HepG2 (cell line): ENCODE measurements at regions not wholly inside any gene's neighbourhood (a gene's known extent, or its start where the extent isn't known, plus 50 kb on each side); places are given as distances from the start of the nearest gene placed in this dataset.

Experiments used
- ATAC-seq: fragments of 200-7000 bp; cut with Tn5 transposase; 3 replicates; pipeline ENCODE4 v1.9.1; 2020; ENCODE audit warnings: mild to moderate bottlenecking, moderate library complexity
- BruUV-seq: library from RNA; stranded (reverse); fragments of 400-500 nt; replicated peaks from 2 replicates; lab custom pipeline; 2021; lab: Mats Ljungman, UMichigan
- CTCF ChIA-PET: fragments of 300-600 bp; formaldehyde crosslinking; extraction: SDS; loops from one replicate; lab custom pipeline; 2021; ENCODE audit warnings: low total read pairs, inconsistent platforms, low intra/inter-chr PET ratio; lab: Yijun Ruan, JAX
- POLR2A ChIA-PET: fragments of 350-600 bp; sonication (Branson Sonifier 250); formaldehyde crosslinking; loops from one replicate; lab custom pipeline; 2020; ENCODE audit warnings: antibody characterized with exemption, inconsistent platforms; lab: Yijun Ruan, JAX
- DNase-seq: peaks from one replicate; pipeline ENCODE4 v3.0.0-alpha.2; 2015; ENCODE audit warnings: low spot score
- FAIRE-seq: peaks from 3 replicates; lab custom pipeline; 2011; peaks lifted over from hg19 to GRCh38; lab: Jason Lieb, UNC
- H2AFZ ChIP-seq: one replicate; pipeline ENCODE4 v1.6.1; 2011; ENCODE audit warnings: low read length, inconsistent platforms
- H3K27ac ChIP-seq: fragments of 300-600 bp; 3 replicates; pipeline ENCODE4 v1.8.0; 2011; ENCODE audit warnings: mixed run types, mild to moderate bottlenecking, mixed read lengths, low read length, inconsistent platforms; ENCODE audit not compliant: insufficient read depth; ENCODE audit errors: extremely low read length
- H3K27me3 ChIP-seq, 2 experiments: fragments of 200-600 bp in 1 of 2; 2 replicates in 1 of 2; 3 replicates in 1 of 2; pipeline versions ENCODE4 v1.6.0 to v1.8.0; 2011; ENCODE audit warnings: low read length in 2 of 2, mild to moderate bottlenecking in 2 of 2, moderate library complexity in 2 of 2, inconsistent platforms in 1 of 2; ENCODE audit not compliant: insufficient read depth in 2 of 2, control insufficient read depth in 1 of 2
- H3K36me3 ChIP-seq, 2 experiments: fragments of 200-600 bp in 1 of 2; replicated peaks in 1 of 2; 2 replicates in 1 of 2; 3 replicates in 1 of 2; pipeline versions ENCODE4 v1.5.1 to v1.8.0; 2011; ENCODE audit warnings: low read length in 2 of 2, inconsistent platforms in 1 of 2; ENCODE audit not compliant: insufficient read depth in 2 of 2, control insufficient read depth in 1 of 2
- H3K4me1 ChIP-seq: 2 replicates; pipeline ENCODE4 v1.5.1; 2012; ENCODE audit warnings: low read length, inconsistent platforms; ENCODE audit not compliant: insufficient read depth
- H3K4me2 ChIP-seq: 2 replicates; pipeline ENCODE4 v1.6.0; 2011; ENCODE audit warnings: low read depth, low read length, inconsistent platforms
- H3K4me3 ChIP-seq, 3 experiments: fragments of 200-600 bp in 1 of 3; sonication (generic), shearing (Covaris generic) in 1 of 3; replicated peaks in 1 of 3; 2 replicates each; pipeline ENCODE4 v1.5.1; 2011 to 2016; ENCODE audit warnings: low read length in 3 of 3, inconsistent platforms in 2 of 3, low read depth in 2 of 3, mild to moderate bottlenecking in 2 of 3, control low read depth in 1 of 3, mixed read lengths in 1 of 3; ENCODE audit not compliant: insufficient read depth in 1 of 3
- H3K79me2 ChIP-seq: one replicate; pipeline ENCODE4 v1.6.1; 2011; ENCODE audit warnings: low read length, inconsistent platforms; ENCODE audit not compliant: insufficient read depth
- H3K9ac ChIP-seq: 2 replicates; pipeline ENCODE4 v1.6.0; 2011; ENCODE audit warnings: mild to moderate bottlenecking, low read depth, low read length, inconsistent platforms; ENCODE audit not compliant: insufficient read depth
- H3K9me3 ChIP-seq: 2 replicates; pipeline ENCODE4 v1.5.1; 2012; ENCODE audit warnings: mild to moderate bottlenecking, low read length
- H4K20me1 ChIP-seq: 2 replicates; pipeline ENCODE4 v1.6.0; 2011; ENCODE audit warnings: inconsistent platforms, mild to moderate bottlenecking, low read length, moderate library complexity; ENCODE audit not compliant: insufficient read depth
- CHD2 ChIP-seq: IDR thresholded peaks from 2 replicates; pipeline ENCODE4 v1.6.1; 2011; ENCODE audit warnings: low read depth, low read length, improper control_type of control experiment
- MED1 ChIP-seq: sonication (generic); formaldehyde crosslinking; IDR thresholded peaks from 2 replicates; pipeline ENCODE4 v1.4.0; 2020; ENCODE audit warnings: missing genetic modification reagents
- MZF1 ChIP-seq: sonication (generic); formaldehyde crosslinking; IDR thresholded peaks from 2 replicates; pipeline ENCODE4 v1.8.1; 2023; ENCODE audit warnings: mild to moderate bottlenecking, missing genetic modification reagents, borderline replicate concordance
- SRY ChIP-seq: sonication (generic); formaldehyde crosslinking; IDR thresholded peaks from 2 replicates; pipeline ENCODE4 v1.8.0; 2022; ENCODE audit warnings: mild to moderate bottlenecking, missing genetic modification reagents
- ZNF484 ChIP-seq: sonication (generic); formaldehyde crosslinking; IDR thresholded peaks from 2 replicates; pipeline ENCODE4 v1.5.1; 2020; ENCODE audit warnings: mild to moderate bottlenecking, low read depth, missing genetic modification reagents, borderline replicate concordance
- ZSCAN31 ChIP-seq: sonication (generic); formaldehyde crosslinking; IDR thresholded peaks from 2 replicates; pipeline ENCODE4 v1.5.0; 2020; ENCODE audit warnings: low read depth, mild to moderate bottlenecking, missing genetic modification reagents
- WGBS: methylation state at CpG from one replicate; pipeline ENCODE4 v1.1.6; 2017; ENCODE audit warnings: low lambda C conversion rate; 5-methylcytosine and 5-hydroxymethylcytosine counted together
- in situ Hi-C: cut with HindIII; loops from 2 replicates; pipeline ENCODE4 v1.10.0; 2017; ENCODE audit warnings: low pct_unique_long_range_greater_than_20kb; ENCODE audit not compliant: extremely low pct_ligation_motif_present
- intact Hi-C: fragments of 100-400 bp; cut with micrococcal nuclease; formaldehyde crosslinking; loops from one replicate; pipeline ENCODE4 v1.10.0; 2022; ENCODE audit not compliant: unreplicated experiment
- TF ChIP-seq, protein P1 (sequence below): sonication (generic); formaldehyde crosslinking; IDR thresholded peaks from 2 replicates; pipeline ENCODE4 v1.8.1; 2022; ENCODE audit warnings: mild to moderate bottlenecking, missing genetic modification reagents
- TF ChIP-seq, protein P2 (sequence below): sonication (generic); formaldehyde crosslinking; IDR thresholded peaks from 2 replicates; pipeline ENCODE4 v1.5.1; 2020; ENCODE audit warnings: mild to moderate bottlenecking, missing genetic modification reagents, moderate library complexity
- TF ChIP-seq, protein P3 (sequence below): sonication (generic); formaldehyde crosslinking; IDR thresholded peaks from 2 replicates; pipeline ENCODE4 v1.5.0; 2020; ENCODE audit warnings: mild to moderate bottlenecking, missing genetic modification reagents, borderline replicate concordance
- TF ChIP-seq, protein P4 (sequence below): sonication (generic); formaldehyde crosslinking; IDR thresholded peaks from 2 replicates; pipeline ENCODE4 v1.5.1; 2020; ENCODE audit warnings: mild to moderate bottlenecking, missing genetic modification reagents, moderate library complexity

DNA sequence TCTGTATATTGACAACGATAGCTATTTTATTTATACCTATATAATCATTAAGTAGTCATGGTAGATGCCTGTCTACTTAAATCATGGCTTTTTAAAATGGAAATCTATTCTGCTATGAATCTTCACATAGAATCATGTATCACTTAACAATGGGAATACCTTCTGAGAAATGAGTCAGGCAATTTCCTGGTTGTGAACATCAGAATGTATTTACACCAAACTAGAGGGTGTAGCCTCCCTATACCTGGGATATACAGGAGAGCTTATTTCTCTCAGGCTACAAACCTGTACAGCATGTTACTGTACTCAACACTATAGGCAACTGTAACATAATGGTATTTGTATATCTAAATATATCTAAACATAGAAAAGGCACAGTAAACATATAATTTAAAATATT is 502.3 kb downstream of the ZWINT start:
- TF ChIP-seq, protein P1, sequence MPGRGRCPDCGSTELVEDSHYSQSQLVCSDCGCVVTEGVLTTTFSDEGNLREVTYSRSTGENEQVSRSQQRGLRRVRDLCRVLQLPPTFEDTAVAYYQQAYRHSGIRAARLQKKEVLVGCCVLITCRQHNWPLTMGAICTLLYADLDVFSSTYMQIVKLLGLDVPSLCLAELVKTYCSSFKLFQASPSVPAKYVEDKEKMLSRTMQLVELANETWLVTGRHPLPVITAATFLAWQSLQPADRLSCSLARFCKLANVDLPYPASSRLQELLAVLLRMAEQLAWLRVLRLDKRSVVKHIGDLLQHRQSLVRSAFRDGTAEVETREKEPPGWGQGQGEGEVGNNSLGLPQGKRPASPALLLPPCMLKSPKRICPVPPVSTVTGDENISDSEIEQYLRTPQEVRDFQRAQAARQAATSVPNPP (CRISPR knock-in tag) = no peak
- TF ChIP-seq MED1 (CRISPR knock-in tag) (no peak), MZF1 (CRISPR knock-in tag) (no peak)
- CTCF ChIA-PET = no interaction called here
- POLR2A ChIA-PET = no interaction called here
- Histone ChIP-seq H3K4me2 (no peak overlapping the region), H3K4me3 (no peak overlapping the region), H3K27me3 (no peaks in the 10 kb centered on the region), H2AFZ (no peak overlapping the region), H3K9me3 (peaks cover 5% of the 10 kb centered on the region; the same call in 1 of the 2 replicates), H3K27ac (no peak overlapping the region), H3K36me3 (no peaks in the 10 kb centered on the region), H3K4me1 (no peaks in the 10 kb centered on the region), H3K9ac (no peak overlapping the region), H4K20me1 (no peaks in the 10 kb centered on the region), H3K79me2 (no peaks in the 10 kb centered on the region)
- FAIRE-seq = no peak
- intact Hi-C loops (no loop called here), in situ Hi-C loops (no loop called here)
- no peak for ATAC-seq
- WGBS = 3% methylated on average over 1 of the region's 1 CpG
- BruUV-seq = no TSS peak
- DNase-seq = no peak

DNA sequence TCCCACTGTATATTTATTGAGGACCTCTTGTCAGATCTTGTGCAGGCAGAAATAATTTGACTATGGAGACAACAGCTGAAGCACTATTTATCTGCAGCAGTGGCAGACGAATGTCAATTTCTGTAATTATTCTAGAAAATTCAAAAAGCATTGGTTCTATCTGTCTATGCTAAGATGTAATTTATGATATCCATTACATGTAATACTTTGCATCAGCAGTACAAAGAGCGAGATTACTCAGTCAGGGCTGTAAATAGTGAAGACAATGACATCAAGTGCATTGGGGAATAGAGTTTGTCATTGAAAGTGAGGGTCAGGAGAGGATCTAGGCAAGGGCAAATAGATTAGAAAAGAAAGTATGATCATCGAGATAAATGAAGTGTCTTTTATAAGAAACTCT is 508.2 kb downstream of the ZWINT start:
- Histone ChIP-seq H3K27ac (no peak overlapping the region), H3K4me1 (no peaks in the 10 kb centered on the region), H2AFZ (no peak overlapping the region), H3K79me2 (no peaks in the 10 kb centered on the region), H3K4me3 (no peak overlapping the region), H3K9ac (no peak overlapping the region), H4K20me1 (no peaks in the 10 kb centered on the region), H3K9me3 (no peaks in the 10 kb centered on the region), H3K27me3 (no peaks in the 10 kb centered on the region), H3K36me3 (no peaks in the 10 kb centered on the region), H3K4me2 (no peak overlapping the region)
- in situ Hi-C loops (no loop called here), intact Hi-C loops (no loop called here)
- FAIRE-seq (no peak), ATAC-seq (no peak), DNase-seq (no peak)
- CTCF ChIA-PET = no interaction called here
- POLR2A ChIA-PET = no interaction called here
- WGBS = 0% methylated on average over 3 of the region's 3 CpGs
- BruUV-seq = no TSS peak
- TF ChIP-seq, protein P2, sequence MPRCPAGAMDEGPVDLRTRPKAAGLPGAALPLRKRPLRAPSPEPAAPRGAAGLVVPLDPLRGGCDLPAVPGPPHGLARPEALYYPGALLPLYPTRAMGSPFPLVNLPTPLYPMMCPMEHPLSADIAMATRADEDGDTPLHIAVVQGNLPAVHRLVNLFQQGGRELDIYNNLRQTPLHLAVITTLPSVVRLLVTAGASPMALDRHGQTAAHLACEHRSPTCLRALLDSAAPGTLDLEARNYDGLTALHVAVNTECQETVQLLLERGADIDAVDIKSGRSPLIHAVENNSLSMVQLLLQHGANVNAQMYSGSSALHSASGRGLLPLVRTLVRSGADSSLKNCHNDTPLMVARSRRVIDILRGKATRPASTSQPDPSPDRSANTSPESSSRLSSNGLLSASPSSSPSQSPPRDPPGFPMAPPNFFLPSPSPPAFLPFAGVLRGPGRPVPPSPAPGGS (CRISPR knock-in tag) = no peak
- TF ChIP-seq, protein P3, sequence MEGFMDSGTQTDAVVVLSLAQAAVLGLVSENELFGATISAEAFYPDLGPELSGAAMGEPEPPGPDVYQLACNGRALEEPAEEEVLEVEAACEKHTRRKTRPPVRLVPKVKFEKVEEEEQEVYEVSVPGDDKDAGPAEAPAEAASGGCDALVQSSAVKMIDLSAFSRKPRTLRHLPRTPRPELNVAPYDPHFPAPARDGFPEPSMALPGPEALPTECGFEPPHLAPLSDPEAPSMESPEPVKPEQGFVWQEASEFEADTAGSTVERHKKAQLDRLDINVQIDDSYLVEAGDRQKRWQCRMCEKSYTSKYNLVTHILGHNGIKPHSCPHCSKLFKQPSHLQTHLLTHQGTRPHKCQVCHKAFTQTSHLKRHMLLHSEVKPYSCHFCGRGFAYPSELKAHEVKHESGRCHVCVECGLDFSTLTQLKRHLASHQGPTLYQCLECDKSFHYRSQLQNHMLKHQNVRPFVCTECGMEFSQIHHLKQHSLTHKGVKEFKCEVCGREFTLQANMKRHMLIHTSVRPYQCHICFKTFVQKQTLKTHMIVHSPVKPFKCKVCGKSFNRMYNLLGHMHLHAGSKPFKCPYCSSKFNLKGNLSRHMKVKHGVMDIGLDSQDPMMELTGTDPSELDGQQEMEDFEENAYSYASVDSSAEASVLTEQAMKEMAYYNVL (CRISPR knock-in tag) = no peak
- TF ChIP-seq ZNF484 (CRISPR knock-in tag) (no peak), ZSCAN31 (no peak), CHD2 (no peak), SRY (CRISPR knock-in tag) (no peak)
- TF ChIP-seq, protein P4, sequence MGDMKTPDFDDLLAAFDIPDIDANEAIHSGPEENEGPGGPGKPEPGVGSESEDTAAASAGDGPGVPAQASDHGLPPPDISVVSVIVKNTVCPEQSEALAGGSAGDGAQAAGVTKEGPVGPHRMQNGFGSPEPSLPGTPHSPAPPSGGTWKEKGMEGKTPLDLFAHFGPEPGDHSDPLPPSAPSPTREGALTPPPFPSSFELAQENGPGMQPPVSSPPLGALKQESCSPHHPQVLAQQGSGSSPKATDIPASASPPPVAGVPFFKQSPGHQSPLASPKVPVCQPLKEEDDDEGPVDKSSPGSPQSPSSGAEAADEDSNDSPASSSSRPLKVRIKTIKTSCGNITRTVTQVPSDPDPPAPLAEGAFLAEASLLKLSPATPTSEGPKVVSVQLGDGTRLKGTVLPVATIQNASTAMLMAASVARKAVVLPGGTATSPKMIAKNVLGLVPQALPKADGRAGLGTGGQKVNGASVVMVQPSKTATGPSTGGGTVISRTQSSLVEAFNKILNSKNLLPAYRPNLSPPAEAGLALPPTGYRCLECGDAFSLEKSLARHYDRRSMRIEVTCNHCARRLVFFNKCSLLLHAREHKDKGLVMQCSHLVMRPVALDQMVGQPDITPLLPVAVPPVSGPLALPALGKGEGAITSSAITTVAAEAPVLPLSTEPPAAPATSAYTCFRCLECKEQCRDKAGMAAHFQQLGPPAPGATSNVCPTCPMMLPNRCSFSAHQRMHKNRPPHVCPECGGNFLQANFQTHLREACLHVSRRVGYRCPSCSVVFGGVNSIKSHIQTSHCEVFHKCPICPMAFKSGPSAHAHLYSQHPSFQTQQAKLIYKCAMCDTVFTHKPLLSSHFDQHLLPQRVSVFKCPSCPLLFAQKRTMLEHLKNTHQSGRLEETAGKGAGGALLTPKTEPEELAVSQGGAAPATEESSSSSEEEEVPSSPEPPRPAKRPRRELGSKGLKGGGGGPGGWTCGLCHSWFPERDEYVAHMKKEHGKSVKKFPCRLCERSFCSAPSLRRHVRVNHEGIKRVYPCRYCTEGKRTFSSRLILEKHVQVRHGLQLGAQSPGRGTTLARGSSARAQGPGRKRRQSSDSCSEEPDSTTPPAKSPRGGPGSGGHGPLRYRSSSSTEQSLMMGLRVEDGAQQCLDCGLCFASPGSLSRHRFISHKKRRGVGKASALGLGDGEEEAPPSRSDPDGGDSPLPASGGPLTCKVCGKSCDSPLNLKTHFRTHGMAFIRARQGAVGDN (CRISPR knock-in tag) = no peak
